Activated B cell treated with CpG ODN at 0.5 μM for 24 hours (primary cell): ENCODE measurements at regions not wholly inside any gene's neighbourhood (a gene's known extent, or its start where the extent isn't known, plus 50 kb on each side); places are given as distances from the start of the nearest gene placed in this dataset.

ENCODE experiments used
- ATAC-seq: fragments of 200-7000 bp; cut with Tn5 transposase; one replicate; pipeline ENCODE4 v1.10.0; 2021; ENCODE audit warnings: low read depth, mild to moderate bottlenecking, moderate library complexity
- CTCF ChIA-PET: fragments of 350-600 bp; sonication (Branson Sonifier 250); formaldehyde crosslinking; loops from one replicate; lab custom pipeline; 2021; ENCODE audit warnings: antibody characterized with exemption; lab: Charles Lee
- POLR2A ChIA-PET: fragments of 350-600 bp; sonication (Branson Sonifier 250); formaldehyde crosslinking; loops from one replicate; lab custom pipeline; 2021; ENCODE audit warnings: antibody characterized with exemption; lab: Charles Lee
- DNase-seq: peaks from one replicate; pipeline ENCODE4 v3.0.0; 2022
- H3K27ac Mint-ChIP-seq: one replicate; pipeline ENCODE4 v1.8.0; 2020; ENCODE audit warnings: mixed read lengths
- H3K27me3 Mint-ChIP-seq: one replicate; pipeline ENCODE4 v1.8.0; 2021; ENCODE audit warnings: mixed read lengths
- H3K36me3 Mint-ChIP-seq: one replicate; pipeline ENCODE4 v1.8.0; 2021; ENCODE audit warnings: low read depth, mixed read lengths
- H3K4me1 Mint-ChIP-seq: one replicate; pipeline ENCODE4 v1.8.0; 2021; ENCODE audit warnings: mixed read lengths
- H3K4me3 Mint-ChIP-seq: one replicate; pipeline ENCODE4 v1.8.0; 2020; ENCODE audit warnings: mild to moderate bottlenecking, mixed read lengths
- H3K9me3 Mint-ChIP-seq: one replicate; pipeline ENCODE4 v1.8.0; 2020; ENCODE audit warnings: mixed read lengths
- CTCF ChIP-seq: fragments of 200-600 bp; IDR thresholded peaks from one replicate; pipeline ENCODE4 v1.8.0; 2022; ENCODE audit warnings: antibody characterized with exemption, mild to moderate bottlenecking
- intact Hi-C: fragments of 100-400 bp; cut with micrococcal nuclease; formaldehyde crosslinking; loops from one replicate; pipeline ENCODE4 v1.15.1; 2024

- Mint-ChIP-seq H3K9me3 (peaks cover 3% of the 10 kb centered on the region), H3K4me1 (no peaks in the 10 kb centered on the region), H3K36me3 (no peaks in the 10 kb centered on the region), H3K27ac (no peak overlapping the region), H3K27me3 (no peaks in the 10 kb centered on the region), H3K4me3 (no peak overlapping the region)
- no peak for ATAC-seq
- TF ChIP-seq CTCF = no peak
- POLR2A ChIA-PET = no interaction called here
- CTCF ChIA-PET = no interaction called here
- DNase-seq = no peak
- intact Hi-C loops = no loop called here
Measured at GRCh38 chr2:236819275-236820002, 249.8 kb downstream of the ACKR3 start.

- POLR2A ChIA-PET = no interaction called here
- TF ChIP-seq CTCF = no peak
- peaks cover 3% of the 10 kb centered on the region for H3K9me3 Mint-ChIP-seq
- ATAC-seq (no peak), DNase-seq (no peak)
- intact Hi-C loops = no loop called here
- no peak overlapping the region for H3K27ac Mint-ChIP-seq
- no peak overlapping the region for H3K4me3 Mint-ChIP-seq
- H3K27me3 Mint-ChIP-seq = no peaks in the 10 kb centered on the region
- H3K36me3 Mint-ChIP-seq = no peaks in the 10 kb centered on the region
- H3K4me1 Mint-ChIP-seq = no peaks in the 10 kb centered on the region
- CTCF ChIA-PET = no interaction called here
Measured at GRCh38 chr2:236820763-236821344, 251.2 kb downstream of the ACKR3 start.

- POLR2A ChIA-PET = no interaction called here
- no peaks in the 10 kb centered on the region for H3K27me3 Mint-ChIP-seq
- H3K36me3 Mint-ChIP-seq = no peaks in the 10 kb centered on the region
- intact Hi-C loops = no loop called here
- peaks cover 3% of the 10 kb centered on the region for H3K9me3 Mint-ChIP-seq
- no peak for TF ChIP-seq CTCF
- DNase-seq = no peak
- CTCF ChIA-PET = no interaction called here
- no peak overlapping the region for H3K27ac Mint-ChIP-seq
- ATAC-seq = no peak
- no peak overlapping the region for H3K4me3 Mint-ChIP-seq
- no peaks in the 10 kb centered on the region for H3K4me1 Mint-ChIP-seq
Measured at GRCh38 chr2:236823041-236823629, 253.5 kb downstream of the ACKR3 start.

GRCh38 chr2:236823963-236824362 lies 254.3 kb downstream of the ACKR3 start:
- Mint-ChIP-seq H3K27me3 (no peaks in the 10 kb centered on the region), H3K4me1 (no peaks in the 10 kb centered on the region), H3K9me3 (peaks cover 3% of the 10 kb centered on the region), H3K27ac (no peak overlapping the region), H3K4me3 (no peak overlapping the region), H3K36me3 (no peaks in the 10 kb centered on the region)
- CTCF ChIA-PET = no interaction called here
- POLR2A ChIA-PET = no interaction called here
- intact Hi-C loops = no loop called here
- TF ChIP-seq CTCF = no peak
- no peak for DNase-seq
- no peak for ATAC-seq

GRCh38 chr2:236824836-236825235 lies 255.2 kb downstream of the ACKR3 start:
- TF ChIP-seq CTCF = no peak
- POLR2A ChIA-PET = no interaction called here
- DNase-seq (no peak), ATAC-seq (no peak)
- no peaks in the 10 kb centered on the region for H3K4me1 Mint-ChIP-seq
- H3K9me3 Mint-ChIP-seq = peaks cover 3% of the 10 kb centered on the region
- no peak overlapping the region for H3K27ac Mint-ChIP-seq
- no peaks in the 10 kb centered on the region for H3K36me3 Mint-ChIP-seq
- H3K4me3 Mint-ChIP-seq = no peak overlapping the region
- CTCF ChIA-PET = no interaction called here
- no peaks in the 10 kb centered on the region for H3K27me3 Mint-ChIP-seq
- intact Hi-C loops = no loop called here
